Calu3 (cell line): ENCODE measurements at regions not wholly inside any gene's neighbourhood (a gene's known extent, or its start where the extent isn't known, plus 50 kb on each side); places are given as distances from the start of the nearest gene placed in this dataset.

Source experiments
- BruUV-seq: library from RNA; stranded (reverse); fragments of 400-500 nt; replicated peaks from 2 replicates; lab custom pipeline; 2021; lab: Mats Ljungman, UMichigan
- CTCF ChIA-PET: fragments of 300-600 bp; sonication (Branson Sonifier 250); formaldehyde crosslinking; loops from one replicate; lab custom pipeline; 2022; ENCODE audit warnings: antibody characterized with exemption; lab: Charles Lee
- DNase-seq: peaks from one replicate; pipeline ENCODE4 v3.0.0; 2022
- H3K27ac Mint-ChIP-seq: one replicate; pipeline ENCODE4 v1.8.0; 2022; ENCODE audit warnings: mixed read lengths; ENCODE audit not compliant: unreplicated experiment
- H3K27me3 Mint-ChIP-seq: one replicate; pipeline ENCODE4 v1.8.0; 2022; ENCODE audit warnings: mixed read lengths; ENCODE audit not compliant: unreplicated experiment
- H3K36me3 Mint-ChIP-seq: one replicate; pipeline ENCODE4 v1.8.0; 2022; ENCODE audit warnings: mild to moderate bottlenecking, moderate library complexity, mixed read lengths; ENCODE audit not compliant: insufficient read depth, unreplicated experiment
- H3K4me1 Mint-ChIP-seq: one replicate; pipeline ENCODE4 v1.8.0; 2022; ENCODE audit warnings: mild to moderate bottlenecking, low read depth, mixed read lengths; ENCODE audit not compliant: unreplicated experiment
- H3K4me3 Mint-ChIP-seq: one replicate; pipeline ENCODE4 v1.8.0; 2022; ENCODE audit warnings: mild to moderate bottlenecking, low read depth, moderate library complexity, mixed read lengths; ENCODE audit not compliant: unreplicated experiment
- H3K9me3 Mint-ChIP-seq: one replicate; pipeline ENCODE4 v1.8.0; 2022; ENCODE audit warnings: low read depth, mixed read lengths; ENCODE audit not compliant: unreplicated experiment
- CTCF ChIP-seq: fragments of 200-600 bp; IDR thresholded peaks from one replicate; pipeline ENCODE4 v1.8.0; 2022; ENCODE audit warnings: antibody characterized with exemption; ENCODE audit not compliant: unreplicated experiment
- intact Hi-C: fragments of 100-400 bp; cut with micrococcal nuclease; formaldehyde crosslinking; loops from one replicate; pipeline ENCODE4 v1.10.0; 2022; ENCODE audit not compliant: unreplicated experiment

- no peak overlapping the region for H3K4me3 Mint-ChIP-seq
- intact Hi-C loops, result no loop called here
Measured at GRCh38 chr13:26460648-26461047, 96.8 kb upstream of the WASF3 start.

GRCh38 chr13:26463296-26463695, 94.2 kb upstream of the WASF3 start:
- CTCF ChIA-PET, result no interaction called here
- intact Hi-C loops, result no loop called here
- H3K9me3 Mint-ChIP-seq, result peaks cover 2% of the 10 kb centered on the region
- H3K27me3 Mint-ChIP-seq, result peaks cover 47% of the 10 kb centered on the region
- no peaks in the 10 kb centered on the region for H3K4me1 Mint-ChIP-seq
- H3K36me3 Mint-ChIP-seq, result no peaks in the 10 kb centered on the region
- no peak for DNase-seq
- no peak for TF ChIP-seq CTCF
- no TSS peak for BruUV-seq
- no peak overlapping the region for H3K4me3 Mint-ChIP-seq
- no peak overlapping the region for H3K27ac Mint-ChIP-seq

More at GRCh38 chr13:26460648-26461047, 96.8 kb upstream of the WASF3 start:
- CTCF ChIA-PET, result no interaction called here
- TF ChIP-seq CTCF, result no peak
- H3K9me3 Mint-ChIP-seq, result no peaks in the 10 kb centered on the region
- no peak for DNase-seq
- BruUV-seq, result no TSS peak
- no peak overlapping the region for H3K27ac Mint-ChIP-seq
- H3K4me1 Mint-ChIP-seq, result peaks cover 10% of the 10 kb centered on the region
- no peaks in the 10 kb centered on the region for H3K36me3 Mint-ChIP-seq
- peaks cover 58% of the 10 kb centered on the region for H3K27me3 Mint-ChIP-seq

- H3K4me1 Mint-ChIP-seq, result no peaks in the 10 kb centered on the region
- H3K9me3 Mint-ChIP-seq, result peaks cover 2% of the 10 kb centered on the region
- no peak overlapping the region for H3K27ac Mint-ChIP-seq
- H3K27me3 Mint-ChIP-seq, result peaks cover 41% of the 10 kb centered on the region
- no peak for TF ChIP-seq CTCF
- BruUV-seq, result no TSS peak
- DNase-seq, result no peak
- no peaks in the 10 kb centered on the region for H3K36me3 Mint-ChIP-seq
- no peak overlapping the region for H3K4me3 Mint-ChIP-seq
- CTCF ChIA-PET, result no interaction called here
- intact Hi-C loops, result no loop called here
Measured at GRCh38 chr13:26463848-26464247, 93.6 kb upstream of the WASF3 start.

GRCh38 chr13:26465514-26465913, 92.0 kb upstream of the WASF3 start:
- no peak for TF ChIP-seq CTCF
- Mint-ChIP-seq H3K9me3 (peaks cover 2% of the 10 kb centered on the region), H3K4me3 (no peak overlapping the region), H3K27ac (no peak overlapping the region), H3K27me3 (peaks cover 41% of the 10 kb centered on the region), H3K4me1 (no peaks in the 10 kb centered on the region), H3K36me3 (no peaks in the 10 kb centered on the region)
- intact Hi-C loops, result no loop called here
- CTCF ChIA-PET, result no interaction called here
- no peak for DNase-seq
- no TSS peak for BruUV-seq
